ENCODE measurements at regions not wholly inside any gene's neighbourhood (a gene's known extent, or its start where the extent isn't known, plus 50 kb on each side); places are given as distances from the start of the nearest gene placed in this dataset.

DNA sequence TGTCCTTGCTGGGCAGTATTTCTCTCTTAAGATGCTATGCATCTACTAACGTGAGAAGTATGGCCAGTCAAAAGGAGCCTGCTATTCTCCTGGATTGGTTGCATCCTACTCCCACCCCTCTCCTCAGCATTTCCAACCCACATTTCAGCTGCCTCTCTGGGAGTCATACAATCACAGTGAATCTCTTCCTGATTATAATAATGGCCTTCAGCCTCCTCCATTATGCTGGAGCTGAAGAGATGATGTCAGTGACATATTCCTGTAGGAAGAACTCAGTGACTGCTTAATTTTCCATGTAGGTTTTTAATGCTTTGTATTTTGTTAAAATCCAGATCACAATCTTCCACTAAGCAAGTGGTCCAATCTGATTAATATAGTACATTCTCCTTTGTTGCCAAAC, 82.7 kb upstream of the SUCLG2 start:
- Histone ChIP-seq H3K4me3 (no peak overlapping the region), H3K27ac (no peak overlapping the region)
- DNase-seq (ENCODE audit: low spot score) = no peak
- TF ChIP-seq, protein P1, sequence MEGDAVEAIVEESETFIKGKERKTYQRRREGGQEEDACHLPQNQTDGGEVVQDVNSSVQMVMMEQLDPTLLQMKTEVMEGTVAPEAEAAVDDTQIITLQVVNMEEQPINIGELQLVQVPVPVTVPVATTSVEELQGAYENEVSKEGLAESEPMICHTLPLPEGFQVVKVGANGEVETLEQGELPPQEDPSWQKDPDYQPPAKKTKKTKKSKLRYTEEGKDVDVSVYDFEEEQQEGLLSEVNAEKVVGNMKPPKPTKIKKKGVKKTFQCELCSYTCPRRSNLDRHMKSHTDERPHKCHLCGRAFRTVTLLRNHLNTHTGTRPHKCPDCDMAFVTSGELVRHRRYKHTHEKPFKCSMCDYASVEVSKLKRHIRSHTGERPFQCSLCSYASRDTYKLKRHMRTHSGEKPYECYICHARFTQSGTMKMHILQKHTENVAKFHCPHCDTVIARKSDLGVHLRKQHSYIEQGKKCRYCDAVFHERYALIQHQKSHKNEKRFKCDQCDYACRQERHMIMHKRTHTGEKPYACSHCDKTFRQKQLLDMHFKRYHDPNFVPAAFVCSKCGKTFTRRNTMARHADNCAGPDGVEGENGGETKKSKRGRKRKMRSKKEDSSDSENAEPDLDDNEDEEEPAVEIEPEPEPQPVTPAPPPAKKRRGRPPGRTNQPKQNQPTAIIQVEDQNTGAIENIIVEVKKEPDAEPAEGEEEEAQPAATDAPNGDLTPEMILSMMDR (IDR thresholded peaks at IDR 0.05) = no peak

GRCh38 chr3:67733269-67733950, 79.0 kb upstream of the SUCLG2 start:
- H3K27ac ChIP-seq = no peak overlapping the region
- no peak for DNase-seq (ENCODE audit: low spot score)

DNA sequence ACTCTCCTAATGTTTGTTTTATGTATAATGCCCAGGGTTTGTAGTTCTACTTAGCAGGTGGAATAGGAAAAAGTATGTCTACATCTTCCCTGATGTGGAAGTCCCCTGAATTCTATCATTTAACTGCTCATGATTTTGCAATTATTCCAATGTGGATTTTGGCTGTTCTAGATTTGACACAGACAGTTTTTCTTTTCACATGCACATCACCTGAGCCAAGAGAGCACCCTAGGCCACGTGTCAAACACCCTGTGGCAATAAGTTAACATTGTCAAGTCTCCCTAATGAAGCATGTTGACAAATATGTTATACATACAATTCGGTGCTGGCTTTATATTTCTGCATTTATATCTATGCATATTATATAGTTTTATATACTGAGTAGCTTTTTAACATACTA, 70.0 kb upstream of the SUCLG2 start:
- H3K4me3 ChIP-seq = no peak overlapping the region
- TF ChIP-seq, protein P1 (IDR thresholded peaks at IDR 0.05) = no peak
- DNase-seq (ENCODE audit: low spot score) = no peak
- H3K27ac ChIP-seq = no peak overlapping the region

More at GRCh38 chr3:67733269-67733950, 79.0 kb upstream of the SUCLG2 start:
- no peak overlapping the region for H3K4me3 ChIP-seq
- TF ChIP-seq, protein P1 (IDR thresholded peaks at IDR 0.05) = no peak

GRCh38 chr3:67723863-67724262, 69.5 kb upstream of the SUCLG2 start:
- Histone ChIP-seq H3K27ac (no peak overlapping the region), H3K4me3 (no peak overlapping the region)
- no peak for DNase-seq (ENCODE audit: low spot score)
- TF ChIP-seq, protein P1 (IDR thresholded peaks at IDR 0.05) = no peak

GRCh38 chr3:67719333-67719732, 64.9 kb upstream of the SUCLG2 start:
- TF ChIP-seq, protein P1 (IDR thresholded peaks at IDR 0.05) = no peak
- Histone ChIP-seq H3K4me3 (no peak overlapping the region), H3K27ac (no peak overlapping the region)
- DNase-seq (ENCODE audit: low spot score) = no peak

DNA sequence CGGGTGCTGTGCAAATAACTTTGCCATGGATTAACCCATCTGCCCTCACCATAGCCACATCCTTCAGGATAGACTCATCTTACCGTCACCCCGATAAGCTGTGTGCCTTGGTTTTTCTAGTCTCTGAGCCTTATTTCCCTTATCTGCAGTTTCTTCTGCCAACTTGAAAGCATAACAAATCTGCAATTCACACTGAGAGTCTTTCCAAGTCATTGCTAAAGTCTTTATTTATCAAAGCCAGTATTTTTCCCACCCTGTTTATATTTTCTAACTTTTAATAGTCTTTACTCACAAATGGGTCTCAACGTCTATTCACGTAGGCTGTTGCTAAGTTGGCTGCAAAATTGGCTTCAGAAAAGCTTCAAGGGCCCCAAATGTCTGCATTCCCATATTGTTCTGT, 61.6 kb upstream of the SUCLG2 start:
- no peak overlapping the region for H3K4me3 ChIP-seq
- TF ChIP-seq, protein P1 (IDR thresholded peaks at IDR 0.05) = no peak

DNA sequence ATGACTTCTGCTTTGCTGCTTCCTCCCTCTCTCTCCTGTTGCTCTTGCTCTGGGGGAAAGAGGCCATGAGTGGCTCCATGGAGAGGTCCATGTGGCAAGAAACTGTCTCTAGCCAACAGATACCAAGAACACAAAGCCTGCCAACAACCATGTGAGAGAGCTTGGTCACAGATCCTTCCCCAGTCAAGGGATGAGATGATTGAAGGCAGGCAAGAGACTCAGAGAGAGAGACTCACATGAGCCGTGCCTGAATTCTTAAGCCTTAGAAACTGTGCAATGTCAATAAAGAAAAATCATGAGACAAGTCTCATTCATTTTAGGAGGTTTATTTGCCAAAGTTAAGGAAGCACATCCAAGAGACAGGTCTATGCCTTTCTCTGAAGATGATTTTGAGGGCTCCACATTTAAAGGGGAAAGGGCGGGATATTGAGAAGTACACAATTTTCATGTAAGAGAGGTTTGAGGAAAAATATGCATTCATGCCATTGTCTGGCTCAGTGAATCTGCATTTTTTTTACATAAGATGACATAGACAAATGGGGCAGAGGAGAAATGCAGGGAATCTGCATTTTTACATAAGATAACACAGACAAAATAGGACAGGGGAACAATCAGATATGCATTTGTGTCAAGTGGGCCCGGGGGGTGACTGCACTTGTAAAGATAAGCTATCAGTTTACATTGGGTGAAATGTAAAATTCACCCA, 59.5 kb upstream of the SUCLG2 start:
- Histone ChIP-seq H3K4me3 (no peak overlapping the region), H3K27ac (no peak overlapping the region)
- TF ChIP-seq, protein P1 (IDR thresholded peaks at IDR 0.05) = no peak
- DNase-seq (ENCODE audit: low spot score) = no peak

More for the DNA sequence above, 61.6 kb upstream of the SUCLG2 start:
- H3K27ac ChIP-seq = no peak overlapping the region
- no peak for DNase-seq (ENCODE audit: low spot score)
